ENCODE measurements at regions not wholly inside any gene's neighbourhood (a gene's known extent, or its start where the extent isn't known, plus 50 kb on each side); places are given as distances from the start of the nearest gene placed in this dataset.

- no peak for TF ChIP-seq CTCF (IDR thresholded peaks at IDR 0.05)
- TF ChIP-seq POLR2AphosphoS5 (IDR thresholded peaks at IDR 0.05): no peak
Observed at GRCh38 chr21:15278851-15279250, 214.1 kb upstream of the NRIP1 start.

All from breast epithelium (tissue), 3 donors.